ENCODE measurements at regions not wholly inside any gene's neighbourhood (a gene's known extent, or its start where the extent isn't known, plus 50 kb on each side); places are given as distances from the start of the nearest gene placed in this dataset.
"Not testable (repeated sequence)": the region's sequence is repeated elsewhere in the genome, so short reads cannot be mapped to it uniquely, and the experiment has no call there.

- no peak for TF ChIP-seq CTCF (IDR thresholded peaks at IDR 0.05)
- Mint-ChIP-seq H3K4me1 (peaks cover 10% of the 10 kb centered on the region), H3K27me3 (ENCODE audit: low read depth, poor library complexity) (peaks cover 5% of the 10 kb centered on the region), H3K4me3 (no peak overlapping the region), H3K36me3 (ENCODE audit: low read depth) (no peaks in the 10 kb centered on the region), H3K27ac (no peak overlapping the region), H3K9me3 (no peaks in the 10 kb centered on the region)
- DNase-seq = no peak
Observed at GRCh38 chr13:66154354-66154753, 1075.8 kb downstream of the PCDH9 start.

- DNase-seq = no peak
- TF ChIP-seq CTCF (IDR thresholded peaks at IDR 0.05) = no peak
- peaks cover 5% of the 10 kb centered on the region for H3K27me3 Mint-ChIP-seq (ENCODE audit: low read depth, poor library complexity)
- no peak overlapping the region for H3K27ac Mint-ChIP-seq
- H3K4me3 Mint-ChIP-seq = no peak overlapping the region
- no peaks in the 10 kb centered on the region for H3K9me3 Mint-ChIP-seq
- H3K4me1 Mint-ChIP-seq = no peaks in the 10 kb centered on the region
- H3K36me3 Mint-ChIP-seq (ENCODE audit: low read depth) = no peaks in the 10 kb centered on the region
Observed at GRCh38 chr13:66152596-66152995, 1077.5 kb downstream of the PCDH9 start.

GRCh38 chr13:66144357-66144756, 1085.8 kb downstream of the PCDH9 start:
- H3K27me3 Mint-ChIP-seq (ENCODE audit: low read depth, poor library complexity); H3K9me3 Mint-ChIP-seq; H3K4me1 Mint-ChIP-seq: not testable (repeated sequence)

GRCh38 chr13:66139701-66140100, 1090.4 kb downstream of the PCDH9 start:
- DNase-seq = no peak
- Mint-ChIP-seq H3K4me3 (no peak overlapping the region), H3K36me3 (ENCODE audit: low read depth) (no peaks in the 10 kb centered on the region), H3K27me3 (ENCODE audit: low read depth, poor library complexity) (no peaks in the 10 kb centered on the region), H3K9me3 (no peaks in the 10 kb centered on the region), H3K4me1 (no peaks in the 10 kb centered on the region), H3K27ac (no peak overlapping the region)
- TF ChIP-seq CTCF (IDR thresholded peaks at IDR 0.05) = no peak

More at GRCh38 chr13:66144357-66144756, 1085.8 kb downstream of the PCDH9 start:
- not testable (repeated sequence) for H3K4me3 Mint-ChIP-seq; H3K27ac Mint-ChIP-seq; DNase-seq; H3K36me3 Mint-ChIP-seq (ENCODE audit: low read depth)

- H3K4me1 Mint-ChIP-seq = no peaks in the 10 kb centered on the region
- H3K27me3 Mint-ChIP-seq (ENCODE audit: low read depth, poor library complexity) = no peaks in the 10 kb centered on the region
- no peaks in the 10 kb centered on the region for H3K9me3 Mint-ChIP-seq
- no peak for TF ChIP-seq CTCF (IDR thresholded peaks at IDR 0.05)
- no peak overlapping the region for H3K27ac Mint-ChIP-seq
- no peak overlapping the region for H3K4me3 Mint-ChIP-seq
- H3K36me3 Mint-ChIP-seq (ENCODE audit: low read depth) = no peaks in the 10 kb centered on the region
- DNase-seq = no peak
Observed at GRCh38 chr13:66139250-66139649, 1090.9 kb downstream of the PCDH9 start.

- Mint-ChIP-seq H3K27me3 (ENCODE audit: low read depth, poor library complexity) (no peaks in the 10 kb centered on the region), H3K9me3 (no peaks in the 10 kb centered on the region), H3K36me3 (ENCODE audit: low read depth) (no peaks in the 10 kb centered on the region), H3K4me1 (no peaks in the 10 kb centered on the region), H3K4me3 (no peak overlapping the region), H3K27ac (no peak overlapping the region)
- DNase-seq = no peak
- no peak for TF ChIP-seq CTCF (IDR thresholded peaks at IDR 0.05)
Observed at GRCh38 chr13:66138172-66138811, 1091.8 kb downstream of the PCDH9 start.
